ENCODE measurements at regions not wholly inside any gene's neighbourhood (a gene's known extent, or its start where the extent isn't known, plus 50 kb on each side); places are given as distances from the start of the nearest gene placed in this dataset.

DNA sequence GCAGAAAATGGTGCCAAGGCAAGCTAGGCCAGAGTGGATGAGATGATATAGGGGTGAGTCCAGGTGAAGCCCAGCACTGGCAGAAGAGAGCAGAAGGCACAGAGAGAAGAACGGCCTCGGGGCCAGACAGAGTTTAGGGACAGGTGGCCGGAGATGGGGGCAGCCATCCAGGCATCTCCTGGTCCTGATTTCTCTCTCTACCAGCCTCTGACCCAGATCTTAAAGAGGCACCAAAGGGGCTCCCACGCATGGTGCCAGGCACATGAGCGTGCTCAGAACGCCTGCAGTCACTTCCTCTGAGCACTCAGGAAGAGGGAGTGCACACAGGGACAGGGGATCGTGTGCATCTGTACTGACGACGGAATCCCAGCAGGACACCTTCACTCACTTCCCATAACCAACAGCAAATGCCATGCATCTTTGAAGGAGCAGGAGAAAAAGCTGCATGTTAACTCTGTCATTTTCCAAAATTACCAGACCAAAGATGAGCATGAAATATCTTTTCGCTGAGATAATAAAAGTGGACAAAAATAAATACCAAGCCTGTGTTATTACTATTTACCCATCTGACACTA lies 427.8 kb upstream of the MYT1L start:
- Mint-ChIP-seq H3K4me1 (no peaks in the 10 kb centered on the region), H3K4me3 (no peak overlapping the region), H3K9me3 (peaks cover 5% of the 10 kb centered on the region), H3K27ac (no peak overlapping the region), H3K27me3 (no peaks in the 10 kb centered on the region), H3K36me3 (ENCODE audit: low read depth) (no peaks in the 10 kb centered on the region)
- ATAC-seq (replicated peaks), result no peak

DNA sequence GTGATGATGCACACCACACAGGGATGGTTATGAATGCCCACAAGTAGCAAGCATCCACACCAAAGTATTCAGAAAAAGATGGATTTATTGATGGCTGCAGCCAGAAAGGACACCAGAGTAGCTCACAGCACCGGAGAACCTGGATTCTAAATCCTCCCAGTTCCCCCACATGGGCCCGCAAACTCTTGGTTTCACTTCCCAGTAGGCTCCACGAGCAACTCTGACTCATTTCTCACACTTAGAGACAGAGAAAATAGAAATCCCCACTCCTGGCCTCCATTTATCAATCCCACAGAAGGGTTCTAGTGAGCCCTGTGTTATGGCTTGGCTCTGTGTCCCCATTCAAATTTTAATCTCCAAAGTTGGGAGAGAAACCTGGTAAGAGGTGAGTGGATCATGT lies 426.7 kb upstream of the MYT1L start:
- H3K36me3 Mint-ChIP-seq (ENCODE audit: low read depth), result no peaks in the 10 kb centered on the region
- H3K27me3 Mint-ChIP-seq, result no peaks in the 10 kb centered on the region
- ATAC-seq (replicated peaks), result no peak
- no peak overlapping the region for H3K27ac Mint-ChIP-seq
- H3K9me3 Mint-ChIP-seq, result peaks cover 5% of the 10 kb centered on the region
- no peak overlapping the region for H3K4me3 Mint-ChIP-seq
- no peaks in the 10 kb centered on the region for H3K4me1 Mint-ChIP-seq

DNA sequence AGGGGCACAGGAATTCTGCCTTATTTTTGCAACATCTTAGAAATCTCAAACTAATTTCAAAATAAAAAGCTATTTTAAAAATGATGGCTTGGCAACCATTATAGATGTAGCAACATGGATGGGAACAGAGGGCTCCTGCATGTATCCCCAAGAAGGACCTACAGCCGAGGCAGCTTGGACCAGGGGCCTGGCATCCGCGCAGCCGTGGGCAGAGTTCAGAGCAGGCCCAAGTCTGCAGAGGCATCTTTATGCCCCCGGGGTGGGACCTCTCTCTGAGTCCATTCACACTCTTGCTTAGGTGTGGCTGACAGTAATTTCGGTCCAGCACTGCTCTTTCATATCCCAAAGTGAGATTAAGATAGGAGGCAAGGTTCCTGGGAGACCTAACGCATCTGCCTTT lies 425.8 kb upstream of the MYT1L start:
- Mint-ChIP-seq H3K27ac (no peak overlapping the region), H3K4me3 (no peak overlapping the region)
- no peak for ATAC-seq (replicated peaks)

DNA sequence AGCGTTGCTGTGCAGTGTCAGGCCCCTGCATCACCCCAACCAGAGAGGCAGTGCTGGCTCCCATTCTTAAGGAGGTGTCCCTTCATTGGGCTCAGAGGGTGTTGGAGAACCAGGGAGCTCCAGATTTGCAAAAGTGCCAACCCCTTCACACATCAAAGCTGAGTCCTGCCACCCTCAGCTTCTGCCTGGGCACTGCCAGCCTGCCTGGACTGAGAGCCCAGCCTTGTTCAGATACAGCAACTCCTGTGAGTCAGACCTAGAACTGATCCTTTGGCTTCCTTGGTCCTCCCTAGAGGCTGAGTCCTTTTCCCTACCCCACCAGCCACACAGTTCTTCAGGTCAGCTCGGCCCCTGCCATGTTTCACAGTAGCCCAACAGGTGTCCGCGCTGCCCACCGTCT lies 424.9 kb upstream of the MYT1L start:
- no peak overlapping the region for H3K27ac Mint-ChIP-seq
- no peaks in the 10 kb centered on the region for H3K4me1 Mint-ChIP-seq
- H3K9me3 Mint-ChIP-seq, result peaks cover 5% of the 10 kb centered on the region
- no peaks in the 10 kb centered on the region for H3K27me3 Mint-ChIP-seq
- no peak overlapping the region for H3K4me3 Mint-ChIP-seq
- no peaks in the 10 kb centered on the region for H3K36me3 Mint-ChIP-seq (ENCODE audit: low read depth)
- ATAC-seq (replicated peaks), result no peak

More for the DNA sequence above, 425.8 kb upstream of the MYT1L start:
- Mint-ChIP-seq H3K4me1 (no peaks in the 10 kb centered on the region), H3K27me3 (no peaks in the 10 kb centered on the region), H3K36me3 (ENCODE audit: low read depth) (no peaks in the 10 kb centered on the region), H3K9me3 (peaks cover 5% of the 10 kb centered on the region)

DNA sequence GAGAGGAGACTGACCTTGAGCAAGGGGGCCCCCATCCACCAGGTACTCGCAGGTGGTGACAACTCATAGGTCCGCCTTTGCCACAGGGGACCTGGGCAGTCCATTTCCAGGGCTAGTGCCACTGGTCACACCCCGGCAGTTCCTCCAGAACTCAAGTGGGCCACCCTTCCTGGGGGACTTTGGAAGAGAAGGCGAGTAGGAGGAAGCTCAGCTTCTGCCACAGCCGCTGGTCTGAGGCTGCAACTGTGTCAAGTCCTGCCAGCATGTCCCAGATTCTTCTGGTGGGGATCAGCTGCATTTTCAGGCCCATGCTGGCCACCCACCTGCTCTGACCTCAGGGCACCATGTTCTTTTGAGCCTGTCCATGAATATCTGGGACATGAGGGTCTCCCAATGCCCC lies 423.9 kb upstream of the MYT1L start:
- peaks cover 5% of the 10 kb centered on the region for H3K9me3 Mint-ChIP-seq
- no peaks in the 10 kb centered on the region for H3K36me3 Mint-ChIP-seq (ENCODE audit: low read depth)
- H3K27ac Mint-ChIP-seq, result no peak overlapping the region
- no peak for ATAC-seq (replicated peaks)
- no peak overlapping the region for H3K4me3 Mint-ChIP-seq
- H3K27me3 Mint-ChIP-seq, result no peaks in the 10 kb centered on the region
- no peaks in the 10 kb centered on the region for H3K4me1 Mint-ChIP-seq

DNA sequence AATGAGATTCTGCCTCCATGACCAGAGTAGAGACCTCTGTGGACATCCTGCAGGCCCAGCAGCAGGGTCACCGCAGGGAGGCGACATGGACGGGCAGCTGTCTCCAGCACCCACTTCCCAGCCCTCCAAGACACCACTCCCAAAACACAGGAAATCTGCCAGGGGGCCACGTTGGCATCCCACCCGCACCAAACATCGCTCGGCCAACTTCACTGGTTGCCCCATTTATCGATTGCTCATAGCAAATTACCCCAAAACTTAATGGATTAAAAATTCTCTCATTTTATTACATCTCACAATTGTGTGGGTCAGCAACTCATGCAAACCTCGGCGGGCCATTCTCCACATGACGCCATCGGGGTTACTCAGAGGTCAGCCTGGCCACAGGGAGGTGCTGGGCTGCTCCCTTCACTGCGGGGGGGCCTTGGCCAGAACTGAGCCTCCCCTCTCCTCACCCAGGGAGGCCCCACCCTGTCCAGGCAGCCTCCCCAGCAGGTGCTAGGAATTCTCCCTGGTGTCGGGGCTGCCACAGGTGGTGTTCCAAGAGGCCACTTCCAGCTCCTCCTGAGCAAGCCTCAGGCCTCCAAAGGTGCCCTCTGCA lies 420.7 kb upstream of the MYT1L start:
- no peaks in the 10 kb centered on the region for H3K36me3 Mint-ChIP-seq (ENCODE audit: low read depth)
- H3K4me1 Mint-ChIP-seq, result no peaks in the 10 kb centered on the region
- H3K9me3 Mint-ChIP-seq, result peaks cover 5% of the 10 kb centered on the region
- no peak for ATAC-seq (replicated peaks)
- no peaks in the 10 kb centered on the region for H3K27me3 Mint-ChIP-seq
- no peak overlapping the region for H3K4me3 Mint-ChIP-seq
- H3K27ac Mint-ChIP-seq, result no peak overlapping the region

DNA sequence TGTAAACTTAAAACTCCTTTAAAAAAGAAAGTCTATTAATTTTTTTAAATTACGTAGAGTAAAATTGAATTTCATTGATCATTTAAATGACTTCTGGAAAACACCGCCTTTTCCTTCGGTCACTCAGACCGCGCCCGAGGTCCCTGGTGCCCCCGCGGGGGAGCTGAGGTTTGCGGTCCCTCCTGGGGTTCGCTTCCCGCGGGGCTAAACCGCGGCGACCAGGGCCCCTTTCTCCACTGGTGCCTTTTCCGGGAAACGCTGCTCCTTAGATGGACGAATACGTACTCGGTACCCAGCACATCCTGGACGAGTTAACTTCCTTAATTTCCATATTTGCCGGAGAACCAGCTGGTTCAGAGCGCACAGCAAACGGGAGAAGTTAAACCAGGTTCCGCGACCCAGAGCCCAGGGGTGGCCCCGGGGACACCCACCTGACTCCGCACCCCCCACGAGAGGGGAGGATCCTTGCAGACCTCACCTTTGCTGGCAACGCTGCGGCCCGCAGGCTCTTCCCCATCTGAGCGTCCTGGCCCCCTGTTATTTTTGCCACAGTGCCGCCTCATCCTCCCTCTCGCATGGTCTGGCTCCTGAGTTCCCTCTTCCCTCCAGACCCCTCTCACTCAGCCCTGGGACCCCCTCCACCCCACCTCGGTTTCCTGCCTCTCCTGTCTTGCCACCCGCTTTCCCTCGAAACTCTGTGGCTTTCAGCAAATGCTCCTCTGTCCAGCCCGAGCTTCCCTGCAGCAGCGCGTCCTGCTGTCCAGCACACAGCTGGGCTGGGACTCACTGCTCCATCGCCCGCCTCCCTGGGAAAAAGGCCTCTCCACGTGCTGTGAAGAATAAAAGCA lies 420.0 kb upstream of the MYT1L start:
- no peaks in the 10 kb centered on the region for H3K4me1 Mint-ChIP-seq
- H3K9me3 Mint-ChIP-seq, result peaks cover 5% of the 10 kb centered on the region
- ATAC-seq (replicated peaks), result no peak

DNA sequence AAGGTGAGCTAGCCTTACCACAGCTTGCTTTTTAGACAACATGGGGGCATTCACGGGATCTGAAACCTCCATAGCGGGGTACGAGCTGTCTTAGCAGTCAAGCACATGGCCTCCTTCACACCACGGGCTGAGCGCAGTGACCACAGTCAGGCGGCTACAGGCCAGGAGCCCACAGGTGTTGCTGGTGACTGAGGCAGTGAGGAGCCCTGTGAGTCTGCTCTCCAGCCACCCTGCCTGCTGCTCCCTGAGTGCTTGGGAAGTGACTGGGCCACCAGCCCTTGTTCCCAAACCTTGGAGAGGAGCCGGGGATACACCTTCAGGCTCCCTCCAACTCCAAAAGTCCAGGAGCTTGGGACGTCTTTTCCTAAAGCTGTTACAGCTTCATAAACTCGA lies 418.1 kb upstream of the MYT1L start:
- no peaks in the 10 kb centered on the region for H3K27me3 Mint-ChIP-seq
- no peak for ATAC-seq (replicated peaks)
- H3K4me1 Mint-ChIP-seq, result no peaks in the 10 kb centered on the region
- H3K9me3 Mint-ChIP-seq, result peaks cover 2% of the 10 kb centered on the region
- H3K4me3 Mint-ChIP-seq, result no peak overlapping the region
- H3K36me3 Mint-ChIP-seq (ENCODE audit: low read depth), result no peaks in the 10 kb centered on the region
- no peak overlapping the region for H3K27ac Mint-ChIP-seq

More for the DNA sequence above, 420.0 kb upstream of the MYT1L start:
- no peak overlapping the region for H3K27ac Mint-ChIP-seq
- no peaks in the 10 kb centered on the region for H3K36me3 Mint-ChIP-seq (ENCODE audit: low read depth)
- no peaks in the 10 kb centered on the region for H3K27me3 Mint-ChIP-seq
- no peak overlapping the region for H3K4me3 Mint-ChIP-seq

DNA sequence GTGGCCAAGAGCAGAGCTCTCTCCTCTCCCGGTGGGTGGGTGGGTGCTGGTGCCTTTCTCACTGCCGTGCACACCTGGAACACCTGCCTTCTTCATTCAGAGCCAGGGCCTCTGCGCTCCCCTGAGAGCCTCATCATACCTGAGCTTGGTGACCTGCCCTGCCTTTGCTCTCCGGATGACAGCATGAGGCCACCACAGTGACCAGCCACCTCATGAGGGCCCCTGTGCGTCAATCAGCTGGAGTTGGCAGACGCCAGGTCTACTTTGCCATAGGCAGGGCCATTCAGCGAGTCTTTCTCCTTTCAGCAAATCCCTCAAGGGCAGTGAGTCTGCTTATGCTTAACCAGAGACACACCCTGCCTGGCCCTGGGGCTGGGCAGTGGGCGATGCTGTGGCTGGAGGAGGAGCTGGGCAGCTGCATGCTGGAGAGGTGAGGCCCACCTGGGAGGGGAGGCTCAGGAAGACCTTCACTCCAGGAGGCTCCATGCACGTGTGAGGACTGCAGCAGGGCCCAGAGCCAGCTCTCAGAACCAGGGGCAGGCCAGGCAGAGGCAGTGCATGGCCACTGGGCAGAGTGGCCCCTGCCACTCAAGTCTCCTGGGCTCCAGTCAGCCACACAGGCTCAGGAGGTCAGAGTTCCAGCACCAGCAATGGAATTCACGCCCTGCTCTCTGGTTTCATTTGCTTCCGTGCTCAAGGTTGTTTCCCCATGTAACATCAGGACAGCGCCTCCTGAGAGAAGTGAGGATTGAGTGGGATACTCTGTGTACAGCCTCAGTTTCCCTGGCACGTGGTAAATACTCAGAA lies 417.5 kb upstream of the MYT1L start:
- Mint-ChIP-seq H3K4me1 (no peaks in the 10 kb centered on the region), H3K4me3 (no peak overlapping the region), H3K27me3 (no peaks in the 10 kb centered on the region), H3K27ac (no peak overlapping the region), H3K36me3 (ENCODE audit: low read depth) (no peaks in the 10 kb centered on the region), H3K9me3 (no peaks in the 10 kb centered on the region)
- ATAC-seq (replicated peaks), result no peak

DNA sequence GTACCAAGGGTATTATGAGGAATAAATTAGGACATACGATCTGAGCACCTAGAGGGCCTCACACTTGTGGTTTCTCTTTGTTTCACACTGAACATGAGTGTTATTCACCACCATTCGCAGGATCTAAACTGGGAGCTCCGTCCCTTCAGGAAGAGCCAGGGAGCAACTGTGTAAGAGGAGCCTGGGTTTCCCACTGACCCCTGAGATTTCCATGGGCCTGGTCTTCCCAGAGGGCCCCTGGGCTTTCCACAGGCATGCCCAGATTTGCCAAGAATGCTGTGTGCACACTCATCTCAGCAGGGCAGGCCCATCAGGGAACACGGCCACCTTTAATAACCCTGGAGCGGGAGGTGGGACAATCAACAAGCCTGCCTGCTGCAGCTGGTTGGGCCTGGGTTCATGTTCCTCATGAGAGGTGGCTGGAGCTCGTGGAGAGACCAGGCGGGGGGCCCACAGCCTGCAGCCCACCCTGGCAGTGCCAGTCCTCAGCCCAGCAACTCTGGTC lies 416.8 kb upstream of the MYT1L start:
- Mint-ChIP-seq H3K9me3 (no peaks in the 10 kb centered on the region), H3K4me1 (no peaks in the 10 kb centered on the region), H3K36me3 (ENCODE audit: low read depth) (no peaks in the 10 kb centered on the region), H3K27ac (no peak overlapping the region), H3K4me3 (no peak overlapping the region), H3K27me3 (no peaks in the 10 kb centered on the region)
- no peak for ATAC-seq (replicated peaks)

DNA sequence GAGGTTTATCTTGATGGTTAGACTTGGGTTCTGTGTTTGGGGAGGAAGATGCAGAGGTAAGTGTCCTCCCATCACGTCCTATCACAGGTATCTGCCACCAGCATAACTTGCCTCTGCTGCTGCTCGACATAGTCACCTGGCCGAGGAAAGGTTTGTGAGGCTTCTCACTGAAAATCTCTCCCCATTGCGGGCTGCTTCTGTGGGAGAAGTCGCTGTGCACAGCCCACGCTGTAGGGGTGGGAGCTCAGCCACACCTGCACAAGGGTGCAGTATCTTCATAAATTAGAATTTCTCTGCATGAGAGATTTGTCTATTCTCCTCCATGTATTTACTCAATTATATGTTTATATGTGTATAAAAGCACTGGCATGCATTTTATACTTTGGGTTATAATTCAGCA lies 415.7 kb upstream of the MYT1L start:
- Mint-ChIP-seq H3K27ac (no peak overlapping the region), H3K27me3 (no peaks in the 10 kb centered on the region), H3K9me3 (no peaks in the 10 kb centered on the region), H3K4me1 (no peaks in the 10 kb centered on the region), H3K4me3 (no peak overlapping the region), H3K36me3 (ENCODE audit: low read depth) (no peaks in the 10 kb centered on the region)
- no peak for ATAC-seq (replicated peaks)

DNA sequence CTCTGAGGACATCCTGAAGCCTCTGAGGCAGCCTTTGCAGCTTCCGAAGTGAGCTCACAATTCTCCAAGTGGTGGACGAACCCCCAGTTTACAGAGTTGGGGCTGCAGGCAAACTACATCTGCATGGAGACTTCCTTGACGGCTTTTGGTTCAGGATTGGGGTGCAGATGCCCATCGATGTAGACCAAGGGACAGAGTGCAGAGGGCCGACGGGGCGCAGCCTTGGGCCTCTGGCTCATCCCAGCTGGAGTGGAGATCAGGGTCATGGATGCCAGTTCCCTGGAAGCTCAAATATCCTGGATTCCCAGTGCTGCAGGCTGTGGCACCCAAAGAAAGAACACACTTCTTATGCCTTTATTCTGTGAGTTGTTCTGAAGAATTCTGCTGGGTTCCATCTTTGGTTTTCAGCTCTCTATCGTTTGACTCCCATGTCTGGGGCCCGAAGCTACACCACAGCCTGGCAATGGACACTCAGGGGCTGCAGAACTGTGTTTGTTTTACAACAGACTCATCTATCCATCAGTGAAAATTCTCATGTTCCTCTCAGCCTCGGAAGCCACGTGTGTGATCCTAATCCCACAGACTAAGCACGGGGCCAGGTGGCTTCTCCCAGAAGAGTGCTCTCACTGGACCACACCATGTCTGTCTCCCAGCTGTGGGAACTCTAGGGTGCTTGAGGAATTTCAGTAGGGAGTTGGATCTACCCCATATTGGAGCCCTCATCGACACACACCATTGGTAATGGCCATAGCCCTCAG lies 414.1 kb upstream of the MYT1L start:
- no peak for ATAC-seq (replicated peaks)
- Mint-ChIP-seq H3K27me3 (peaks cover 4% of the 10 kb centered on the region), H3K36me3 (ENCODE audit: low read depth) (no peaks in the 10 kb centered on the region), H3K4me3 (no peak overlapping the region), H3K4me1 (no peaks in the 10 kb centered on the region), H3K9me3 (peaks cover 5% of the 10 kb centered on the region), H3K27ac (no peak overlapping the region)

DNA sequence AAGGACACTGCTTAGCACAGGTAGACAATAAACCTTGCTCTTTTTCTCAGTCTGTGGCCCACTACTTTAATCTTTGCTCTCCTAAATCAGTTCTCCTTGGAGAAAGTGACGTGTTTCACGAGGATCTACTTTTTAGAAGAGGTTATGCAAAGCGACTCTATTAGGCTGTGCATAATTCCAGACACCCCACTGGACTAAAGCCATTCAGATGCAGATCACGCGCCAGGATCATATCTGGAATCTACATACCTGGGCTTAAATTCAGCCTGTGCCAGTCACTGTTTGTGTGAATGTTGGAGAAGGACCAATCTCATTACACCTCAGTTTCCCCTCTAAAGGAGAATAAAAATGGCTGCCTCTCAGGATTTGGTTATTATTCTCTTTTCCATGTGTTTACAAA lies 413.0 kb upstream of the MYT1L start:
- peaks cover 12% of the 10 kb centered on the region for H3K9me3 Mint-ChIP-seq
- H3K4me3 Mint-ChIP-seq, result no peak overlapping the region
- H3K27me3 Mint-ChIP-seq, result peaks cover 10% of the 10 kb centered on the region
- no peaks in the 10 kb centered on the region for H3K4me1 Mint-ChIP-seq
- no peak for ATAC-seq (replicated peaks)
- no peaks in the 10 kb centered on the region for H3K36me3 Mint-ChIP-seq (ENCODE audit: low read depth)
- no peak overlapping the region for H3K27ac Mint-ChIP-seq

DNA sequence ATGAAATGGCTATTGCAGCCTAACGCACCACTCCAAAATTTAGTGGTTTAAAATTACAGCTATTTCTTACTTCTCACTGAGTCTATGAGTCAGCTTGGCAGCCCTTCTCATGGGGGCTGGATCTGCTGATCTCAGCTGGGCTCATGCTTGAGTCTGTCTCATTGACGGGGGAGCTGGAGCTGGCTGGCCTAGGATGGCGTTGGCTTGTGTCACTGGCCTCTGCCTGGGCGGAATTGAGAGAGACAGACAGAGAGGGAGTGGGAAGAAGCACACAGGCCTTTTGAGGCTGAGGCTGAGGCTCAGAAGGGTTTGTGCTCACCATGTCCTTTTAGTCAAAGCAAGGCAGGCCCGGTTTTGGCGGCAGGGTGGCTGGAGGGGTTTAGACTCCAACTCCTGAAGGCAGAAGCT lies 412.1 kb upstream of the MYT1L start:
- no peak for ATAC-seq (replicated peaks)
- peaks cover 10% of the 10 kb centered on the region for H3K27me3 Mint-ChIP-seq
- no peaks in the 10 kb centered on the region for H3K4me1 Mint-ChIP-seq
- H3K9me3 Mint-ChIP-seq, result peaks cover 12% of the 10 kb centered on the region
- no peak overlapping the region for H3K27ac Mint-ChIP-seq
- no peaks in the 10 kb centered on the region for H3K36me3 Mint-ChIP-seq (ENCODE audit: low read depth)
- no peak overlapping the region for H3K4me3 Mint-ChIP-seq

All from activated T-helper 17 cell treated with anti-CD3 and anti-CD28 coated beads, Interleukin-2, amount 50 U/mL, for 72 hours (primary cell).